ENCODE measurements at regions not wholly inside any gene's neighbourhood (a gene's known extent, or its start where the extent isn't known, plus 50 kb on each side); places are given as distances from the start of the nearest gene placed in this dataset.

DNA sequence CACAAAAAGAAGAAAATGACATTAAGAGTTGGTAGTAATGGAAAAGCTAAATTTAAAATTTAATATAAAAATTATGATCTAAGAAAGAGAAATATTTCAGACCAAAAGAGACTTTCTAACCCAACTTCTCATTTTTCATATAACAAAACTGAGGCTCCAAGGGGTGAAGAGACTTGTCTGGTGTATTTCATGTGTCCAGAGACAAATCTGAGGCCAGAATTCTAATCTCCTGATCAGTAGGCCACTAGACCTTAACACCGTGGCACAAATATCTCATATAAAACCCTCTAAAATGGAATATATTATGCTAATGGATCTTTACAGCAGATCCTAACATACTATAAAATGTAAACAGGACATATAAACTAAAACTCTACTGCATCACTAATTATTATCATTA lies 275.7 kb upstream of the SLC16A7 start:
- Histone ChIP-seq H2BK20ac (ENCODE audit: low read depth, low read length, poor library complexity, severe bottlenecking) (no peak overlapping the region), H3K79me1 (ENCODE audit: insufficient read depth, low read depth, low read length, poor library complexity, severe bottlenecking) (no peaks in the 10 kb centered on the region), H3K14ac (ENCODE audit: insufficient read depth, low read length) (no peak overlapping the region), H3K9ac (ENCODE audit: extremely low read depth, insufficient read length, low read length) (no peak overlapping the region), H2AFZ (ENCODE audit: low read length) (no peak overlapping the region), H3K27me3 (ENCODE audit: insufficient read depth, low read length) (no peaks in the 10 kb centered on the region; the same call in 1 of the 2 replicates), H3K27ac (ENCODE audit: insufficient read length, low read depth, low read length) (no peak overlapping the region), H4K20me1 (ENCODE audit: control insufficient read depth, insufficient read depth, insufficient read length) (no peaks in the 10 kb centered on the region), H3K4me2 (ENCODE audit: insufficient read depth, insufficient read length, low read length) (no peak overlapping the region), H2BK15ac (ENCODE audit: low read depth, low read length) (no peak overlapping the region), H2BK12ac (ENCODE audit: insufficient read length, low read depth, low read length) (no peak overlapping the region), H3T11ph (ENCODE audit: low read length) (no peak overlapping the region), H2BK5ac (ENCODE audit: insufficient read length, low read length) (no peak overlapping the region), H4K8ac (replicated peaks; ENCODE audit: insufficient read length, low read depth, low read length) (no peak overlapping the region), H3K79me2 (ENCODE audit: insufficient read depth, low read length) (no peaks in the 10 kb centered on the region), H2AK5ac (ENCODE audit: insufficient read length, low read length) (no peak overlapping the region), H3K56ac (ENCODE audit: insufficient read length, low read depth, low read length) (no peak overlapping the region), H2BK120ac (ENCODE audit: low read depth, low read length, poor library complexity, severe bottlenecking) (no peak overlapping the region), H4K5ac (ENCODE audit: insufficient read length, low read depth, low read length) (no peak overlapping the region), H3K23me2 (ENCODE audit: insufficient read length, low read depth, low read length, poor library complexity, severe bottlenecking) (no peaks in the 10 kb centered on the region), H3K4me1 (ENCODE audit: insufficient read depth, low read length) (no peaks in the 10 kb centered on the region; the same call in 1 of the 2 replicates), H3K9me3 (ENCODE audit: control insufficient read depth, low read depth, low read length) (no peaks in the 10 kb centered on the region), H4K91ac (ENCODE audit: insufficient read length, low read depth, low read length) (no peak overlapping the region), H3K23ac (ENCODE audit: insufficient read length, low read depth, low read length) (no peak overlapping the region), H3K4ac (ENCODE audit: low read depth, low read length) (no peak overlapping the region), H3K18ac (ENCODE audit: insufficient read length, low read depth, low read length) (no peak overlapping the region)
- TF ChIP-seq, protein P1, sequence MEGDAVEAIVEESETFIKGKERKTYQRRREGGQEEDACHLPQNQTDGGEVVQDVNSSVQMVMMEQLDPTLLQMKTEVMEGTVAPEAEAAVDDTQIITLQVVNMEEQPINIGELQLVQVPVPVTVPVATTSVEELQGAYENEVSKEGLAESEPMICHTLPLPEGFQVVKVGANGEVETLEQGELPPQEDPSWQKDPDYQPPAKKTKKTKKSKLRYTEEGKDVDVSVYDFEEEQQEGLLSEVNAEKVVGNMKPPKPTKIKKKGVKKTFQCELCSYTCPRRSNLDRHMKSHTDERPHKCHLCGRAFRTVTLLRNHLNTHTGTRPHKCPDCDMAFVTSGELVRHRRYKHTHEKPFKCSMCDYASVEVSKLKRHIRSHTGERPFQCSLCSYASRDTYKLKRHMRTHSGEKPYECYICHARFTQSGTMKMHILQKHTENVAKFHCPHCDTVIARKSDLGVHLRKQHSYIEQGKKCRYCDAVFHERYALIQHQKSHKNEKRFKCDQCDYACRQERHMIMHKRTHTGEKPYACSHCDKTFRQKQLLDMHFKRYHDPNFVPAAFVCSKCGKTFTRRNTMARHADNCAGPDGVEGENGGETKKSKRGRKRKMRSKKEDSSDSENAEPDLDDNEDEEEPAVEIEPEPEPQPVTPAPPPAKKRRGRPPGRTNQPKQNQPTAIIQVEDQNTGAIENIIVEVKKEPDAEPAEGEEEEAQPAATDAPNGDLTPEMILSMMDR (conservative IDR thresholded peaks at IDR 0.05) = no peak
- no CpG with 5 or more reads among the region's 1 CpG for WGBS (ENCODE audit: extremely low coverage, insufficient read length, low lambda C conversion rate)
- Mint-ChIP-seq H3K27me3 (ENCODE audit: low read depth) (peaks cover 7% of the 10 kb centered on the region), H3K4me1 (peaks cover 7 to 19% of the 10 kb centered on the region in 2 experiments; a peak in 2 of 4 replicates), H3K27ac (no peak overlapping the region; a peak in 1 of 7 replicates), H3K36me3 (ENCODE audit: insufficient read depth in 1 of 3, low read depth in 3 of 3) (peaks cover 0 to 22% (median 7%) of the 10 kb centered on the region in 3 experiments; a peak in 5 of 7 replicates), H3K4me3 (no peak overlapping the region), H3K9me3 (no peaks in the 10 kb centered on the region)
- no peak for DNase-seq
